ENCODE measurements at regions not wholly inside any gene's neighbourhood (a gene's known extent, or its start where the extent isn't known, plus 50 kb on each side); places are given as distances from the start of the nearest gene placed in this dataset.

GRCh38 chr17:55644346-55644745 lies 78.3 kb downstream of the TMEM100 start (continued):
- TF ChIP-seq, protein P1, sequence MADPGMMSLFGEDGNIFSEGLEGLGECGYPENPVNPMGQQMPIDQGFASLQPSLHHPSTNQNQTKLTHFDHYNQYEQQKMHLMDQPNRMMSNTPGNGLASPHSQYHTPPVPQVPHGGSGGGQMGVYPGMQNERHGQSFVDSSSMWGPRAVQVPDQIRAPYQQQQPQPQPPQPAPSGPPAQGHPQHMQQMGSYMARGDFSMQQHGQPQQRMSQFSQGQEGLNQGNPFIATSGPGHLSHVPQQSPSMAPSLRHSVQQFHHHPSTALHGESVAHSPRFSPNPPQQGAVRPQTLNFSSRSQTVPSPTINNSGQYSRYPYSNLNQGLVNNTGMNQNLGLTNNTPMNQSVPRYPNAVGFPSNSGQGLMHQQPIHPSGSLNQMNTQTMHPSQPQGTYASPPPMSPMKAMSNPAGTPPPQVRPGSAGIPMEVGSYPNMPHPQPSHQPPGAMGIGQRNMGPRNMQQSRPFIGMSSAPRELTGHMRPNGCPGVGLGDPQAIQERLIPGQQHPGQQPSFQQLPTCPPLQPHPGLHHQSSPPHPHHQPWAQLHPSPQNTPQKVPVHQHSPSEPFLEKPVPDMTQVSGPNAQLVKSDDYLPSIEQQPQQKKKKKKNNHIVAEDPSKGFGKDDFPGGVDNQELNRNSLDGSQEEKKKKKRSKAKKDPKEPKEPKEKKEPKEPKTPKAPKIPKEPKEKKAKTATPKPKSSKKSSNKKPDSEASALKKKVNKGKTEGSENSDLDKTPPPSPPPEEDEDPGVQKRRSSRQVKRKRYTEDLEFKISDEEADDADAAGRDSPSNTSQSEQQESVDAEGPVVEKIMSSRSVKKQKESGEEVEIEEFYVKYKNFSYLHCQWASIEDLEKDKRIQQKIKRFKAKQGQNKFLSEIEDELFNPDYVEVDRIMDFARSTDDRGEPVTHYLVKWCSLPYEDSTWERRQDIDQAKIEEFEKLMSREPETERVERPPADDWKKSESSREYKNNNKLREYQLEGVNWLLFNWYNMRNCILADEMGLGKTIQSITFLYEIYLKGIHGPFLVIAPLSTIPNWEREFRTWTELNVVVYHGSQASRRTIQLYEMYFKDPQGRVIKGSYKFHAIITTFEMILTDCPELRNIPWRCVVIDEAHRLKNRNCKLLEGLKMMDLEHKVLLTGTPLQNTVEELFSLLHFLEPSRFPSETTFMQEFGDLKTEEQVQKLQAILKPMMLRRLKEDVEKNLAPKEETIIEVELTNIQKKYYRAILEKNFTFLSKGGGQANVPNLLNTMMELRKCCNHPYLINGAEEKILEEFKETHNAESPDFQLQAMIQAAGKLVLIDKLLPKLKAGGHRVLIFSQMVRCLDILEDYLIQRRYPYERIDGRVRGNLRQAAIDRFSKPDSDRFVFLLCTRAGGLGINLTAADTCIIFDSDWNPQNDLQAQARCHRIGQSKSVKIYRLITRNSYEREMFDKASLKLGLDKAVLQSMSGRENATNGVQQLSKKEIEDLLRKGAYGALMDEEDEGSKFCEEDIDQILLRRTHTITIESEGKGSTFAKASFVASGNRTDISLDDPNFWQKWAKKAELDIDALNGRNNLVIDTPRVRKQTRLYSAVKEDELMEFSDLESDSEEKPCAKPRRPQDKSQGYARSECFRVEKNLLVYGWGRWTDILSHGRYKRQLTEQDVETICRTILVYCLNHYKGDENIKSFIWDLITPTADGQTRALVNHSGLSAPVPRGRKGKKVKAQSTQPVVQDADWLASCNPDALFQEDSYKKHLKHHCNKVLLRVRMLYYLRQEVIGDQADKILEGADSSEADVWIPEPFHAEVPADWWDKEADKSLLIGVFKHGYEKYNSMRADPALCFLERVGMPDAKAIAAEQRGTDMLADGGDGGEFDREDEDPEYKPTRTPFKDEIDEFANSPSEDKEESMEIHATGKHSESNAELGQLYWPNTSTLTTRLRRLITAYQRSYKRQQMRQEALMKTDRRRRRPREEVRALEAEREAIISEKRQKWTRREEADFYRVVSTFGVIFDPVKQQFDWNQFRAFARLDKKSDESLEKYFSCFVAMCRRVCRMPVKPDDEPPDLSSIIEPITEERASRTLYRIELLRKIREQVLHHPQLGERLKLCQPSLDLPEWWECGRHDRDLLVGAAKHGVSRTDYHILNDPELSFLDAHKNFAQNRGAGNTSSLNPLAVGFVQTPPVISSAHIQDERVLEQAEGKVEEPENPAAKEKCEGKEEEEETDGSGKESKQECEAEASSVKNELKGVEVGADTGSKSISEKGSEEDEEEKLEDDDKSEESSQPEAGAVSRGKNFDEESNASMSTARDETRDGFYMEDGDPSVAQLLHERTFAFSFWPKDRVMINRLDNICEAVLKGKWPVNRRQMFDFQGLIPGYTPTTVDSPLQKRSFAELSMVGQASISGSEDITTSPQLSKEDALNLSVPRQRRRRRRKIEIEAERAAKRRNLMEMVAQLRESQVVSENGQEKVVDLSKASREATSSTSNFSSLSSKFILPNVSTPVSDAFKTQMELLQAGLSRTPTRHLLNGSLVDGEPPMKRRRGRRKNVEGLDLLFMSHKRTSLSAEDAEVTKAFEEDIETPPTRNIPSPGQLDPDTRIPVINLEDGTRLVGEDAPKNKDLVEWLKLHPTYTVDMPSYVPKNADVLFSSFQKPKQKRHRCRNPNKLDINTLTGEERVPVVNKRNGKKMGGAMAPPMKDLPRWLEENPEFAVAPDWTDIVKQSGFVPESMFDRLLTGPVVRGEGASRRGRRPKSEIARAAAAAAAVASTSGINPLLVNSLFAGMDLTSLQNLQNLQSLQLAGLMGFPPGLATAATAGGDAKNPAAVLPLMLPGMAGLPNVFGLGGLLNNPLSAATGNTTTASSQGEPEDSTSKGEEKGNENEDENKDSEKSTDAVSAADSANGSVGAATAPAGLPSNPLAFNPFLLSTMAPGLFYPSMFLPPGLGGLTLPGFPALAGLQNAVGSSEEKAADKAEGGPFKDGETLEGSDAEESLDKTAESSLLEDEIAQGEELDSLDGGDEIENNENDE (IDR thresholded peaks at IDR 0.05; ENCODE audit: insufficient replicate concordance, low read length), result no peak
- TF ChIP-seq PHF8 (conservative IDR thresholded peaks at IDR 0.05; ENCODE audit: low read depth, low read length), result no peak
- no peak for TF ChIP-seq SIRT6 (IDR thresholded peaks at IDR 0.05; ENCODE audit: low read length)
- TF ChIP-seq, protein P2, sequence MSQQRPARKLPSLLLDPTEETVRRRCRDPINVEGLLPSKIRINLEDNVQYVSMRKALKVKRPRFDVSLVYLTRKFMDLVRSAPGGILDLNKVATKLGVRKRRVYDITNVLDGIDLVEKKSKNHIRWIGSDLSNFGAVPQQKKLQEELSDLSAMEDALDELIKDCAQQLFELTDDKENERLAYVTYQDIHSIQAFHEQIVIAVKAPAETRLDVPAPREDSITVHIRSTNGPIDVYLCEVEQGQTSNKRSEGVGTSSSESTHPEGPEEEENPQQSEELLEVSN (IDR thresholded peaks at IDR 0.05), result no peak
- TF ChIP-seq SAP30 (IDR thresholded peaks at IDR 0.05; ENCODE audit: insufficient read depth, insufficient replicate concordance, low read length), result no peak
- no peak for TF ChIP-seq CHD1 (IDR thresholded peaks at IDR 0.05; ENCODE audit: low read depth, low read length)
- no peak for TF ChIP-seq JUND (IDR thresholded peaks at IDR 0.05; ENCODE audit: low read length)
- TF ChIP-seq RXRA (IDR thresholded peaks at IDR 0.05; ENCODE audit: insufficient read depth, low read depth, low read length), result no peak
- no peak for TF ChIP-seq POU5F1 (IDR thresholded peaks at IDR 0.05; ENCODE audit: low read depth, low read length)
- no peak for TF ChIP-seq ASH2L (IDR thresholded peaks at IDR 0.05; ENCODE audit: low read length)
- TF ChIP-seq BCL11A (IDR thresholded peaks at IDR 0.05; ENCODE audit: low read depth in 2 of 2, low read length in 2 of 2), result no peak

All from H1 (cell line).